ENCODE measurements at regions not wholly inside any gene's neighbourhood (a gene's known extent, or its start where the extent isn't known, plus 50 kb on each side); places are given as distances from the start of the nearest gene placed in this dataset.

DNA sequence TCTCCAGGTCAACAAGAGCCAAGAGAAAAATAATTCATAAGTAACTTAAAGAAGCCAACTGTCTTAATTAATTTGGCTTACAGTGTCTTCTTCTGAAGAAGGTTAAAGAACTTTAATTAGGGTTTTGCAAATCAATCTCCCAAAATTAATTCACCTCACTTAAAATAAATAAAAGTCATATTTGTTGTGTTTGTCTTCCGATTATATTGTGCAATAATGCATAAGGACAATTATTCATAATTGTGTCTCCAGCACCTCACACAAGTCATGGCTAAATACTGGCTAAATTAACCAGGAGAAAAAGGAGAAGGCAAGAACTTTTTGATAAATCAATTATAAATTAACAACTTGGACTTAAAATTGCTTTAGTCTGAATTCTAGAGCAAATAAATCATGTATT is 899.0 kb upstream of the NR2F2 start:
- DNase-seq = no peak

DNA sequence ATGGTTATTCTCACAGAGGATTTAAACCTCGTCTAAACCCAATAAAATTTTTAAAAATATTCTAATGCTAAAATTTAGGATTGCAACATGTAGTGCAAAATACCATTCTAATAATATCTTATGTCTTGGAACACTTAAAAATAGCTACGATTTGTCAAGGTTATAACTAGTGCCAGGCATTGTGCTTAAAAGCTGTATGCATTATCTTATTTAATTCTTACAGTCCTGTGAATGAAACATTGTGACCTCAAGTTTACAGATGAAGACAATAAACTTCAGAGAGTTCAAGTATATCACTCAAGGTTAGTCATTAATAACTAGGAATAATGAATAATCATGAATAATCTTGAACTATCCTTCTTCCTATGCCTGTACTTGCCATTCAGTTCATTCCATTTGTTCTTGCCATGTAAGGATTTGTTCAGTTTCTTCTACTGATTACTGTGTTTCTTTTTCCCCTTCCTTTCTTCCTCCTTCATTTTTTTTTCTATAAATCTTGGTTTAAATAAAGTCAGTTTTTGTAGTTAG is 897.6 kb upstream of the NR2F2 start:
- DNase-seq = no peak

DNA sequence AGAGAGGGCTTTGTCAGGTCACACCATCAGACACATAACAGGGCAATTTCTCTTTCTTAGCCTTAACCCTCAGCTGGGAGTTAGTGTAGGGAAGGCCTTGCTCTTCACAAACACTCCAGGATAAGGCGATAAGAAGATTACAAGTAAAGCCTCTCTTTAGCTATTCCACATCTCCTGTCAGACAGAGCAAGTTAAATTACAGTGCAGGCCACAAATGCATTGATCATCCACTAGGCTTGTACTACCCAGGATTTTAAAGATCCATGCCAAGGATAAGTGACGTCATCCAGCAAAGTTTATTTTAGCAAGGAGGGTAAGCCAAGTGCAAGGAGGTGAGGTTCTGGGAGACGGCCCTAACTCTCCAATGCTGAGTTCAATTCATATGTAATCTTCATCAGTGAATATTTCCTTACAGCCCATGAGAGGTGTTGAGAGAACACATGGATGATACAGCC is 890.6 kb upstream of the NR2F2 start:
- no peak for DNase-seq

DNA sequence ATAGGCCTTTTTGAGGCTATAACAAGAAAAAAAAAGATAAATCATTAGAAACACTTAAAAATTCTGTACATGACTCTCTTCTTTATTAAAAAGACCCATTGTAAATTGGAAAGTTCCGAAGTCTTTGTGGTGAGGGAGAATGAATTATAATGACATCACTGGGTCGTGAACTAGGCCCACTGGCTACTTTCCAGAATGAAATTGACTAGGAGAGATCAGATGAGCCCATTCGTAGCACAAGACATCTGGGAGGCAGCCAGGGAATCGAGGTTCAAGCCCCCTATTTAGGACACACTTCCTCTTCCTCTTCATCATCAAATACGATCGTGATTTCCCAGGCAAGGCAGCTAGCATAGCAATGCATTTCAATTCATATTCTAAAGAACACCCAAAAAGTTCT is 889.8 kb upstream of the NR2F2 start:
- DNase-seq = no peak

DNA sequence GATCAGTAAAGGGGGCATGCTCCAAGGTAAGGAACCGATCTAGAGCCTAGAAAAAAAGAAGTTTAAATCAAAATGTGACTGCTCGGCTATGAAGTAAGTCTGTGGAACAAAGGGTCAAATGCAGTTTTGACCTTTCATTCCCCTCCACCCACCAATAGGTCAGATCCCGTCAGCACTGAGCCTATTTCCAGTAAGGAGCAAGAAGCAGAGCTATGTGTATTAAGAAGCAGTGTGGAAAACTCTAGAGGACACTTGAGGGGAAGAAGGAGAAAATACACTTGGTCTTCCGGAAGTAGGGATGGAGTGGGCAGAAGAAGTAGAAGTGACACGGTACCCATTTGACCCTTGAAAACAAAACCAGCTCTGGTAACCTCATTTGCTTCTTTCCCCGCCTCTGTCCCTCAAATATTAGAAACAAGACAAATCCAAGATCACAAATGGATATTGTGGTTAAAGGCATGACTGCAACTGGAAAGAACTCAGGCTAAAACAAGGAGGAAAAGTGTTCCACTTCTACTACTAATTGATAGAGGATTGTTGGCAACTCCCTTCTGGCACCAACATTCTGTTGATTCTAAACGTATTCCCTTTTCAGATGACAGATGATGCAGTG is 888.3 kb upstream of the NR2F2 start:
- no peak for DNase-seq

DNA sequence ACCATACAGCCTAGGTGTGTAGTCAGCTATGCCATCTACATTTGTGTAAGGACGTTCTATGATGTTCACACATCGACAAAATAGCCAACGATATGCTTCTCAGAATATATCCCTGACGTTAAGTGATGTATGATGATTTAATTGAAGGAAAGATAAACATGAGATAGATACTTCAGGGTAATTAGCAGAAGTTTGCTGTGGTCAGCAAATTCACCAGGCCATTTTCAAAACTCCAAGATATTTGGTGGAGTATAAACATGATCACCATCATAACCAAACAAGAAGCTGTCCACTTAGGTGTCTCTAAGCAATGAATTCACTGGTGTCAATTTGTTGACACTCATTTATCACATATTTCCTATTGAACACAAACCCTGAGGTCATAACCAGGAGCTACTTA is 885.6 kb upstream of the NR2F2 start:
- DNase-seq = no peak

DNA sequence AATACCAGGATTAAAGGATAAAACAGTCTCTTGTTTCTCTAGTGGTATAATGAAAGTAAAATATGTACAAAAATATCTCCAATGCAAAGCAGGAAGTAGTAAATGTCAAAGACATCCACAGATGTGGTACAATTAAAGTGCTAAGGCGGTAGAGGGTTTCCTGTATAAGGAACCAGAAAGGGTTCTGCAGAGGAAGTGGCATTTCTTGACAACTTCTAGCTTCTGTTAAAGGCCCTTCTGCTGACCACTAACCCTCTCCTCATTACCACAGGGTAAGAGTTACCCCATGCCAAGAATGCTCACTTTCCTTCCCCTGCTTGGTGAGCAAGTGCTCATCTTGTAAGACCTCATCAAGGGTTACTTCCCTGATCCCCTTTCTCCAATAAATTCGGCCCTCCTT is 883.6 kb upstream of the NR2F2 start:
- DNase-seq = peak; percentile 93

DNA sequence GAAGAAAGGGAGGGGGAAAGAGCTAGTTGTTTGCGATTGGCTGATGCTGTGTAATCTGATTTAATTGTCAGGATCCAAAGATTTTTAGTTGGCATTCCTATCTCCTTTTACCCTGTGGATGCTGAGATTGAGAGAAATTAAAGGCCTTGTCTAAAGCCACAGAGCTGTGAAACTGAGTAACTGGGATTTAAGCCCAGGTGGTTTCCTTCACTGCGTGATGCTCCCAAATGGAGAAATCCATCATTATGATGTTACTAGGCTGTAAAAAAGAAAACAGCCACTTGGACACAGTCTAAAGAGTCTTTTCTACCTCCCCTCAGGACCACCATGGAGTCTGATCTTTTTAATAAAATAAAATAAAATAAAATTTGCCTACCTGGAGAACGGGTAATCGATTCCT is 883.0 kb upstream of the NR2F2 start:
- no peak for DNase-seq

DNA sequence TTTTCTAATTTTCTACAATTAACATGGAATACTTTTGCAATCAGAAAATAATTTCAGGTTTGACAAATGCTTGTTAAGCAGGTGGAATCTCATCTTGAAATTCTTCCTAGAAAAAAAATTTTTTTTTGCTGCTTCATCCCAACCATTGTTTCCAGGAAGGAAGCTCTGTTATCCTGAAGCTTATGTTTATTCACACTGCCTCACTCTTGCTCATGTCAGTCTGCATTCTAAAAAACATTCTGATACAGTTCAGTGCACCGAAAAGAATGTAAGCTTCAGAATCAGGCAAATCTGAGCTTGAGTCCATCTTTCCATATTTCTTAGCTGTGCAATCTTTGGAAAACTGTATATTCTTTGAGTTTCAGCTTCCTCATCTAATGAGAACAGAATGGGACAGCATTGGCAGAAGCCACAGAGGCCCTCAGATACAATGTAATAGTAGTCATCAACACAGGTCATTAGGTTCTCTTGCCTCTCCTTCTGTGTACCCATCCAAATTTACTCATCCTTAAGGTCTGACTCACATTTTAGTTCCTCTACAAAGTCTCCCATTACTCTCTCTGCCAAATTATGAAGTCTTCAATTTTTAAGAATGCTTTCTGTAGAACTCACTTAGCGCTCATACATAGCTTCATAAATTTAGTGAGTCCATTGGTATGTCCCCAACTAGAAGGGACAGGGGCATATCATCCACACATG is 881.8 kb upstream of the NR2F2 start:
- no peak for DNase-seq

DNA sequence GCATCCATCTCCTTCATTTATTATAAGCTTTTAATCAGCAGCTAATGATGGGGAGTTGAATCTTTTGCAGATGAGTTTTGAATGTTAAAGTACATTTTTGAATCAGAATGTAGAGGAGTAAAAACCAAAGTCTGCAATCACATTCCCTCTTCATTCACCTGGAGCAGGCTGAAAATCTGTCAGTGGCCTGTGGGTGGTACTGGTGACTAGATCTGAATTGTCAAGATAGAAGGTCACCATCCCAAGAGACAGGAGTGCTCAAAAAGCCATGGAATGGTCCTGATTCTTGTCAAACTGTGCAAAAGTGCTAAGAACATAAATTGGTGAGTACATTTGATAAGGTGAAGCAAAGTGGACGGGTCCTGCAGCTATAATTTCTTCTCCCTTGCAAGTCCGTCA is 881.3 kb upstream of the NR2F2 start:
- DNase-seq = no peak

DNA sequence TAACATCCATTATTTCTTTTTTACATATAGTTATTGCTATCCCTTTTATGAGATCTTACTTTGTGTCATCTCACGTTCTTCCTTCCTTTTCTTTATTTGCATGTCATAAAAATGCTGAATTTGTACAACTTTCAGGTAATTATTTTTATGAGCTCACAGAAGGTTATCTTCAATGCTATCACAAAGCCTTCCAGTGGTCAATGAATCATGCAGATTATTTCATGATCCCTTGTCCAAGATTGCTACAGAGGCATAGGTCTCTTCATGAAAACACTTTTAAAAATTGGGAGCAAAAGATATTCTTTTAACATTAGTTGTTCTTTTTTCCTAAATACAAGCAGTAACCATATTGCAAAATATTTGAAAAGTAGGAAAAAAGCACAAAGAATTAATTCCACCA is 880.1 kb upstream of the NR2F2 start:
- DNase-seq = no peak

DNA sequence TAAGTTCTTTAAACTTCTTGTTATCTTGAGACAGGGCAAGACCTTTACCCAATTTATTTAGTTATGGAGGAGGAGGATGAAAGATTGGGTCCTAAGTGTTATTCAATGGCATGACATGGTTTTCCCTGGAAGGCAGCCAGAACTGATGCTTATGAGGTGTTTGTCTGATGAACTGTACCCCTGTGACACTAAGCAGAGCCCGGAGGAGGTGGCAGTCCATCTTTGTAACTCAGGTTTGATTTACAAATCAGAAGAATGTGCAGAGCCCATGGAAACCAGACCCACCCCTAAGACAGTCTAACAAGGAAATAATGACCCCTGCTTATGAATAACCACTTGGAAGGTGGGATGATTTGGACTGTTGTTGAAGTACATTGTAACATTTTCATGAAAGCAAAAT is 878.6 kb upstream of the NR2F2 start:
- DNase-seq = no peak

DNA sequence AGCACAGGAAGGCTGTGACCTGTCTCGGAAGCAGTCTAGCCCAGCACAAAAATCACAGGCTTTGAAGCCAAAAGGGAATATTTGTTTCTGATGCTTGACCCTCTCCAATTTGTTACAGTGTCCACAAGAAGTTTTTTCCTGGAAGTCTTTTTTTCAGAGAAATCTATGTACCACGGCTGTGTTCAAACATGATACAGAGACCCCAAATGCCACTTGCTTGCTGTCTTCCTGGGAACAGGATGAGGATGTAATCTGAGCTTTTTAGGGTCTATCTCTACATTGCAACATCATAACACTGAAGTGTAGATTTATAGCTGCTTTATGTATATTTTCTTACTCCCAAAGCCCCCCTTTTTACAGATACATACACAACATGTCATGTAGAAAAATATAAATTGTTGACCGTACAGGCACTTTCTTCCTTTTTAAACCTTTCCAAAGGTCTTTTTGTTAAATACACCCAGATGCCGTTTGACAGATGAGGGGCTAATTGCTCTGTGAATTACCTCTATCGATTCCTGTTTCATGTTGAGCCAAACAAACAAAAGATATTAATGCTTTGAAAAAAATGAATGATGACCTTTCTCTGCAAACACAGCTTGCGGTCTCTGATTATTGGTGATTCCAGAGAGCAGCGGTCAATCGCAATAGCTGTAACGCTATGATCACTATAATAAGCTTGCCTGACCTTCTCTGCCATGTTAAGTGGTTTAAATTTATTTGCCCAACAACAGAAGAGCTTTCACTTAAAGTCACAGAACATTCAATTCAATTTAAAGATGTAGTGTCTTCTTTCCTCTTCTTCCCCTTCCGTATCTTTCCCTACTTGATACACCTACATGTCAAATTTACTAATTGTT is 875.9 kb upstream of the NR2F2 start:
- no peak for DNase-seq

DNA sequence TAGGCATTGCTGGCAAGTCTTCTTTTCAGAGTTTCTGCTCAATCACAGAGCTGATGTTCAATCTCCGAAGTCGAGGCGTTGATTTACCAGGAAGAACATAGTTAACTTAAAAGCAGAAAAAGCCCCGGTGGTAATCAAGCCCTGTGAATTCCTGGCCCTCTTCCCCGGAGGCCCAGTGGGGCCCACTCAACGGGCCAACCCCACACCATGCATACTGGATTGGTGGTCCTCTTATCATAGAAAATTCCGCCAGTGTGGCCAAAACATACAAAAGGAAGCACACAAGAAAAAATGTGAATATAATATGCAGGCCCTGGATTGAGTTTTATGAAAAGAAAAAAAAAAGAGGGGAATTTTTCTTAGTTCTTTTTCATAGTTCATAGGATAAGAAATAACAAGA is 873.0 kb upstream of the NR2F2 start:
- no peak for DNase-seq

DNA sequence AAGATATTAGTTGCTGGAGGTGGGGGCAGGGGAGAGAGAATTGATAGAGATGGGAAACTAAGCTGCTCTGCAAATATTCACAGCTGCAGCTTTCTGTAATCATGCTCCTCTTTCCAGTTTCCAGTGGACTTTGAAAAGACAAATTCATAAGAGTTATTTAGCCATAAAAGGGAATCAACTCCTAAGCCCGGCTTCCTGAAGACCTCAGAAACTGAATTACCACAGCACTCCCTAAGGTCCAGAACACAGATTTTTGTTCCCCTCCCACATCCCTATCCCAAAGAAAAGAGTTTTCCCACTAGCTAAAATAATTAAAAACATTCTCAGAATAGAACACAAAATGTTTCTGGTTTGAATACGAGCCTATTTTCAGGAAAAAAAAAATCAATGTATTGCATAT is 871.8 kb upstream of the NR2F2 start:
- no peak for DNase-seq

DNA sequence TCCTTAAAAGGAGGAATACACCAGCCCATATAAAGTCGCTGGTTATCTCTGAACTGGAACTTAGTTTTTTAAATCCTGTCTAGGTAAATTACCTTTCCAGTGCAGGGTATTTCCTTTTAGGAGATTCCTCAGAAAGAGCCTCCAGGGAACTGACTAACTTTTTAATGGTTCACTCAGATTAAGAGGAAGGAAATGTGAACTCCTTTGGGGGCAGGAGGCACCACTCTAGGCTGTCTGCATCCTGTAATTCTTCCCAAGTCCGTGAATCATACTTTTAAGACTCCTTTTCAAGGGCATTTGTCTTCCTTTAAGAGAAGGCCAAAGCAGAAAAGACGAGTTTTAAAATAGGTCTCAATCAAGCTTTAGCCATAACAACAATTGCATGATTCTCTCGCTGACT is 871.2 kb upstream of the NR2F2 start:
- no peak for DNase-seq

DNA sequence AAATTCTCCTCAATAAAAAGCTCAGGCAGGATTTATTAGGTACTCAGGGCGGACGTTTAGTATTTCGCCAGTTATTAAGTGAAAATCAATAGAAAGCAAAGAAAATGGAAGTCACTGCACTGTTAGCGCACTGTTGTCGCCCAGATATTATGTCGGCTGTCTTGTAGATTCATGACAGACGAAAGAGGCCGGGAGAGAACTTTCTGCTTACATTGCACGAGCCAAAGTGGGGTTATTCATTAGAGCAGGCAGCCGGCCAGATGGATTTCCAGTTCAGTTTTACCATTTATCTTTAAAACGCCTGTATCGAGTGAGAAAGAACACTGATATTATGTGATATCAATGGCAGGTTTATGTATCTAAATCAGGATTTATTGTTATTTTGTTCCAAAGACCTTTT is 866.0 kb upstream of the NR2F2 start:
- DNase-seq = no peak

DNA sequence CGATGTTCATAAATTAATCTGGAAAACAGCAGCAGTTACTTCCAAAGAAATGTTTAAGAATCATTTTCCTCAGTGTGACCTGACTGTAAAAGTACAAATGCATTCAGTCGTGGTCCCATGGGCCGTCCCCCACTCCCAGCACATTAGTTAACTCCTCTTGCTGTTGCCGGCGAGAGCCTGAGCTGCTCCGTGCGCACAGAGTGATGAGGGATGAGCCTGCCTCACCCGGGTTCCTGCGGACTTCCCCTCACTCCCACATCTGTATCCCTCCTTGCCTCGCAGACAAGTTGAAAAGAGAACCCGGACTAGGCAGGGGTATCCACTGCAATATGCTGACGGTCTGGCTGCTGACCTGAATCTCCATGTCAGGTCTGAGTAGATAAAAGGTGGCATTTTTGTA is 861.7 kb upstream of the NR2F2 start:
- no peak for DNase-seq

DNA sequence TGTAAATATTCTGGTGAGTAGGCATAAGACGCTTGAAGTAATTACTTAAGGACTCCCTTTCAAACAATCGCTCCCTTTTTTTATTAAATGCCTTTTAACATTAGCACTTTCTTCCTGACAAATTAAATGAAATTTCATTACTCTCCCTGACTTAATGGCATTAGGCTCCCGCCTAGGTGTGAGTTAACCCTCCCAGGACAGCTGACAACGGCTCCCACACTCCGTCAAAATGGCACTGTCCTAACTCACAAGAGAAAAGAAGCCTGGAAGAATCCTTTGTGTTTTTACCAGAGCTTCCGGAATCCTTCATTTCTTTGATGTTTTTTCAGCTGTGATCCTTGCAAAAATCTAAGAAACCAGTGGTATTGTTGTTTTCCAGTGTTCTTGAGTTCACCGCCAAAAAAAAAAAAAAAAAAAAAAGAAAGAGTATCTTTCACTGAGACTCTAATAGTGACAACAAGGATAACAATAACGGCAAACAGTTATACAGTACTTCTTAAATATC is 861.0 kb upstream of the NR2F2 start:
- DNase-seq = no peak

DNA sequence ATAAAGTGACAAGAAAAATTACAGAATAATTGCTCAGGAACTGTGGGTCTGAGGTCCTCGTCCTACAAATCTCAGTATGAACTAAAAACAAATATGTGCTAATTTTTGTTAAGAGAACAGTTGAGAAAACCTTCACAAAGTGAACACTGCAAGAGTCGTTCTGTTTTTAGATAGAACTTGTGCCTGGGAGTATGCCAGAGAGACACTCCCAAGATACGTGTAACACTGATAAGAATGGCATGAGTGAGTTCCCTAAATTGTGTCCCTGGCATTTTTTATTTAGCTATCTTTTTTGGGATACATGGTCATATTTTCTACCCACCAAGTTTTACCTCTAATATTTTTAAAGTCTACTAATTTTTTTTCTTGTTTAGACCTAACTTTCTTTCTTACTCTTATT is 860.0 kb upstream of the NR2F2 start:
- DNase-seq = no peak

DNA sequence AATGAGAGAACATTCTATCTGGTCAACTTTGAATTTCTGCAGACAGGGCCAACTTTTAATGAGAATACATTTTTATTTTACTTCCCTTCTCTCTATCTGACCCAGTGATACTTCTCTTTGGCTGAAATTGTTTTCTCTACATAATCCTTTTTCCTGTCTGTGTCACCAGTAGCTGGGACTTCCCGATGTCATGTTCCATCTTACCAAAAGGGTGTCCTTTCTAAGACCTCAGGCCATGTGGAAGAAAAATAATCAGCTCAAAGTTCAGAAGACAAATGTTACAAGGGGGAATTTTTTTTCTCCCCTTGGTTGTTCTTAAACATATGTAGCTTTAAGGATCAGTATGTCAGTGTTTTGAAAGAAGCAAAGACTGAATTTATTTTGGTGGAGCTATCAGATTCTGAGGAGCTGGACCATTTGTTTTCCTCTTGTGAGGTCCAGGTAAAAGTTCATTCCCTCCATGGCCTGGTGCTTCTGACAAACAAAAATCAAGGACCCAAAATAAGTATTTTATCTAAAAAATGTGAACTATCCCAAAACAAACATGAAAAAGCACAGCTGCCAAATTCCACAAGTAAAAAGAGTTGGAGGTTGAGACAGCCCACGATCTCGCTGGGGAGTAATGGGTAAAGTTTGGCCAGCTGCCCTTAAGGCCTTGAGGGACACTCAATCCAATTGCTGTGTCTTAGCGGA is 859.4 kb upstream of the NR2F2 start:
- DNase-seq = no peak

DNA sequence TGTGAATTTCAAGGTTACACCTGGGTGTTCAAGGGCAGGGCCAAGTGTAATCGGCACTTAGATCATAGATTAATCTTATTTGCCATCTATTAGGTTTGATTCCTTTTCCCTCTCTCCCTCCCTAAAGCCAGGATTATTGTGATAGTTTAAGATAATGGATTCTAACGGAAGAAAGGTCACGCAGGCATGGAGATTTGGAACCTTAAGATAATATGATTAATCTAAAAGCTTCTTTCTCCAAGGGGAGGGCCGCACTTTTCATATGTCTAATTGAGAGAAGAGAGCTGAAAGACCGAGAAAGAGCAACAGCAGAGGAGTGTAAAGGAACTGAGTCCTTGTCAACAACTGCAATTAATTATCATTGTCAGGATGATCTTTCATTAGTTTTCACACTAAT is 858.8 kb upstream of the NR2F2 start:
- no peak for DNase-seq

DNA sequence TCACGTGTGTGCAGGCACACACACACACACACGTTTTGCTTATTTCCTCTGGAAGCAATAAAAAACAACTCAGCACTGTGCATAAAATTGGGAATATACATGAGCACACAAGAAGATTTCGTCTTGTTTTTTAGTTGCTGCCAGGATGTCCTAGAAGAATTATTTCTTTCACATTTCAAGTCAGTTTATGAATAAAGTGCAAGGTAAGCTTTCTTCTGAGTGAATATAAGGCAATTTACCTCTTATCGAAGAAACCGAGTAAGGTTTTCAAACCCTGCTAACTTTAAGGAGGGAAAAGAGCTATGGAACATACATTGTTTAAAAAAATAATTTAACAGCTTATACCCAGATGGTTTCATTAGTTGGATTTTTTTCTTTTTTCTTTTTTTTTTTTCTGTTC is 855.4 kb upstream of the NR2F2 start:
- DNase-seq = no peak

Data from GF-D8 (cell line).